Endothelial cell of hepatic sinusoid (primary cell): ENCODE measurements at regions not wholly inside any gene's neighbourhood (a gene's known extent, or its start where the extent isn't known, plus 50 kb on each side); places are given as distances from the start of the nearest gene placed in this dataset.

Experiments
- in situ Hi-C: cut with HindIII; loops from 2 replicates; pipeline ENCODE4 v1.10.0; 2017; ENCODE audit warnings: low sequenced_read_pairs

- in situ Hi-C loops: no loop called here
Measured at GRCh38 chr3:194246709-194247349, 104.3 kb downstream of the CPN2 start.

DNA sequence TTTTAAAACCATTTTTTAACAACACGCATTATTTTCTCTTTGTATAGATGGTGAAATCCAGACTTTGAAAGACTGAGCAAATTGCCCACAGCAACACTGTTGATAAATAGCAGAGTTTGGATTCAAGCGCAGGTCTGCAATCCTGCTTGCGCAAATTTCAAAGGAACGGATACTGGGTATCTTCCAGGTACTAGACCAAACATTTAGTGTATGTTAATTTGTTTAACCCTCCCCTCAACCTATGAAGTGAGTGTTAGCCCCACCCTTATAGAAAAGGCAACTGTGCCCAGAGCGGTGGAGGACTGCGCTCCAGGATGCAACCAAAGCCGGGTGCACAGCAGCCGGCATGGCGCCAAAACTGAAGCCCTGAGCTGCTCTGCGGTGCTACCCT is 103.8 kb downstream of the CPN2 start:
- in situ Hi-C loops: no loop called here

DNA sequence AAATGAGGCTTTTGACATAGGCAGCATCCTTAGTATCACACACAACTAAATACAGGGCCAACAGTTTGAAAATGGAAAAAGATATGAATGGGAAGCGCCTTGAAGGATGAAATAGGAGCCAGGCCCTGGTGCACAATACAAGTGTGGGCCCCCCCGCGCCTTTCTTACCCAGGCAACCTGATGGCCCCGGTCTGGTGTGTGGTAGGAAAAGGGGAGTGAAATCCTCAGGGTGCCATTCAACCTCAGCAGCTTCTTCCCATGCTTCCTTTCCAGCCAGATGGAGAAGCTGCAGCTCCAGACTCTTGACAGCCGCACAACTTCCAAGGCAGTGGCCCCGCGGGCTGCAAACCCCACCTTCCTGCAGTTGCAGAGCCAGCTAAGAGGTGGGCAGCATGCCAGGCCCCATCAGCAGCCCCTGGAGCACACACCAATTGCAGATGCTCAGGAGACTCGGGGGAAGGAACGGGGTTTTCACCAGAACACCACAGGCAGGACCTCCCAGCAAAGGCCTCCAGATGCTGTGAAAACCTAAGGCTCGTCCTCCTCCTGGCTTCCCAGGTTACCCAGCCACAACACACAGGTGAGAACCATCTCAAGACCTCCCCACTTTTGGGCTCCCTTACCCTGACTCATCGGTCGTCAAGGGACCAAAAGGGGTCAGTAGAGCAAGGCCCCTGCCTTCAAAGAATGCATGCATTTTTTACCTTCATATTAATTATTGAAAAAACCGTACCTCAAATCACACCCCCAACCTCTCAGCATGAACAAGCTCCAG is 101.6 kb downstream of the CPN2 start:
- in situ Hi-C loops: loop anchor here (5.0 kb wide), 1 partner anchor 37 kb away; no protein-coding TSS in a partner anchor

DNA sequence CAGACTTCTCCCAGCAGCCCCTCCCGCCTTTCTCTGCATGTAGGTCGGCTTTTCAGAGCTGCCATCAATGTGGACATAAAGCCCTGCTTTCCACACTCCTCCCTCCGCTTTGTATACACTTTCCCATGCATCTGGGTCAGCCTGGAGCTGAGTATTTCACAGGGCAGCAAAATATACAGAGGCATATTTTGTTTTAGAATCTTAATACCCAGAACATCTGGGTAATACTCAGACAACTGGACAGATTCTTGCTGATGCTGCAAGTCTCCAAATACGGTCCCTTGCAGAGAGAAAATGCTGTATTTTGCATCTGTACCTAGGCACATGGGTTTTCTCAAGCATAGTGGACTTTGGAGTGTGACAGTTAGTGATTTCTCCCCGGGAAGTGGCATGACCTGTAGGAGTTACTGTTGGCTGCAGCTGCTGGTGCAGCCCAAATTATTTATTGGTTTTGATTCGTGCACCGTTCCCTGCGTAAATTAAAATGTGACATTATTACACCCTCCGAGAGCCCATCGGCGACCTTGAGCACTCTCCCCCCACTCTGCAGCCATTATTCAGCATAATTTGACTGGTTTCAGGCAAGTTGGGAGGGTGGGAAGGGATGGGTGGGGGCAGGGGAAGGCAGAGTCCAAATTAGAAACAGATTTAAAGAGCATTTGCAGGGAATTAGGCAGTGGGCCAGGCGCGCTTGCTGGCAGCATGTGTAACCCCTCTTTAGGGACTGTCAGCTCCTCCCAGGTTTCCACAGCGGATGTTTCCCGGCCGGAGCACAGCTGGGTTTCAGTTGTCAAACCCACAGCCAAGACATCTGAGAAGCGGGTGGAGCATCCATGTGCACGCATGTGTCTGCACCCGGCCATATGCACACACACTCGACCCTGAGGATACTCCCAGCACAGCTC is 100.8 kb downstream of the CPN2 start:
- in situ Hi-C loops: loop anchor here (5.0 kb wide), 1 partner anchor 38 kb away; no protein-coding TSS in a partner anchor

- in situ Hi-C loops: loop anchor here (5.0 kb wide), 1 partner anchor 39 kb away; no protein-coding TSS in a partner anchor
Measured at GRCh38 chr3:194251007-194251406, 100.1 kb downstream of the CPN2 start.

DNA sequence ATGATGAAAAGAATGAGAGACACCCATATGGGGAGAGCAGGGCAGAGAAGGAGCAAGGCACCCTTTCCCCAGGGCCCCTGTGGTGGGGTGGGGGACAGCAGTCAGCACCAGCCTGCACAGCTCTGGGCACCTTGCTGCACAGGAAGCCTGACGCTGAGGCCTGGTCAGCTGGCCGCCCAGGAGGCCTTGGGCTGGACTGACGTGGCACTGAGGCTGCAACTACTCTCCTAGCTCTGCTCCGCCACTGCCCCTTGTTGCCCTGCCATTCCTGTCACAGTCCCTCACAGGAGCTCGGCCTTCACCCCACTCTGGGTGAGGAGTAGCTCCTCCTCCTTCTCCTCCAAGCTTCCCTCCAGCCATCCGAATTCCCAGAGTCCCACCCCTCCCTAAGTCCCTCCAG is 99.7 kb downstream of the CPN2 start:
- in situ Hi-C loops: loop anchor here (5.0 kb wide), 1 partner anchor 39 kb away; no protein-coding TSS in a partner anchor

GRCh38 chr3:194251891-194252560 is 99.1 kb downstream of the CPN2 start:
- in situ Hi-C loops: loop anchor here (5.0 kb wide), 1 partner anchor 40 kb away; no protein-coding TSS in a partner anchor

GRCh38 chr3:194253270-194253669 is 97.9 kb downstream of the CPN2 start:
- in situ Hi-C loops: loop anchor here (5.0 kb wide), 1 partner anchor 41 kb away; no protein-coding TSS in a partner anchor

GRCh38 chr3:194254040-194254439 is 97.1 kb downstream of the CPN2 start:
- in situ Hi-C loops: loop anchor here (5.0 kb wide), 1 partner anchor 42 kb away; no protein-coding TSS in a partner anchor

- in situ Hi-C loops: no loop called here
Measured at GRCh38 chr3:194255252-194256039, 95.7 kb downstream of the CPN2 start.

DNA sequence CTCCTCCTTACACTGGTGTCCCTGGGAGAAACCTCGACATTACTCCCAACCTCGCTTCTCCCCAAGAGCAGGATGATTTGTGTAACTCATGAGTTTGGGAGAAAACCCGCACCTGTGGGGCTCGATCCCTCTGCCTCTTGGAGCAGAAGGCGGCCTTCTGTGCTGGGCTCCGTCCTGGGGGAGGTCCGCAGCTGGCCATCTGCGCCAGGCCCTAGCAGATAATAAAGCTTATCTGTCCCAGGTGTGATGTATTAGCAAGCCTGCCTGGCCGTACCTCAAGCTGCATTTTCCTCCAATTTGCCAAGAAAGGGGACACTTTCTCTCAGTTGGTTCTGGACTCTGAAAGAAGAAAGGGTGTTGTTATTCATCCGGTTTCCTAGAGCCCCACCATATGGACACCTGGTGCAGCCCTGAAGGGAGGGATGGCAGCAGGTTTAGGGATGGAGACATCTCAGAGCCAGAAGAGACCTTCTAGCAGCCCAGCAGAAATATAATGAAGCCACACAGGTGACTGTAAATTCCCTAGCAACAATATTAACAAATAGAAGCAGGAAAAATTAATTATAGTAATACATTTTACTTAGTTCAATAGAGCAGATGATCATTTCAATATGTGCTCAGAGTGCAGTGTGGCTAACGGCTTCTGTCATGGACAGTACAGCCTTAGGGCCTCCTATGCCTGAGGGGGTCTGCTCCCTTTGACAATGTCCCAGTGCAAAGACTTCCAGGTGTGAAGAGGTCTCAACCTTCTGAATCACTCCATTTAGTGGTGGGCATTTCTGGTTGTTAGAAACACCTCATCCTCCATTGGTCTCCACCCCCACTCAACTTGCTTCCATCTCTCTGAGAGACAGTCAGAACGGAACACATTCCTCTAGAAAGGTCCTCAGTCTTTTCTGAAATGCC is 94.8 kb downstream of the CPN2 start:
- in situ Hi-C loops: no loop called here

GRCh38 chr3:194257151-194257621 is 93.9 kb downstream of the CPN2 start:
- in situ Hi-C loops: no loop called here

DNA sequence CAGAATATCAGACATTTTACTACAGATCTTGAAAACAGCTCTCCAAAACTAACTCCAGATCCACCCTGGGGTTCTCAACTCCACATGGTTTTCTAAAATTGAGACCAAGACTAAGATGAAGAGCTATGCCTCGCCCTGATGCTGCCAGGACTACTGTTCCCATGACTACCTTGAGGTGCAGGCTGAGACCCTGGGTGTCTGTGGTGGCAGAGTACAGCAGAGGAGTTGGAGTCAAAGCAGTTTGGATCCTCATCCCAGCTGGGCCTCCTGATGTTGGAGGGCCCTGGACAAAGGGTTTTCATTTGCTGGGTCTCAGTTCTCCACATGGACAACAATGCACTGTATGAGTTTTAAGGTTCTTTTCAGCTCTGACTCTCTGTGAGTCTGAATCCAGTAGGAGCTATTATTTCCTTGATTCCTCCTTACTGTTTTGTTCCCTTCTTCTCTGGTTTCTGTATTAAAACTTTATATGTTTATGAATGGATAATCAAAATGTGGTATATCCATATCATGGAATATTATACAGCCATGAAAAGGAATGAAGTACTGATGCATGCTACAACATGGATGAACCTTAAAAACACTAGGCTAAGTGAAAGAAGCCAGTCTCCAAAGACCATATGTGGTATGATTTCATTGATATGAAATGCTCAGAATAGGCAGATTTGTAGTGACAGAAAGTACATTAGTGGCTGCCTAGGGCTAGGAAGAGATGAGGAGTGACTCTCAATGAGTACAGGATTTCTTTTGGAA is 93.0 kb downstream of the CPN2 start:
- in situ Hi-C loops: no loop called here

DNA sequence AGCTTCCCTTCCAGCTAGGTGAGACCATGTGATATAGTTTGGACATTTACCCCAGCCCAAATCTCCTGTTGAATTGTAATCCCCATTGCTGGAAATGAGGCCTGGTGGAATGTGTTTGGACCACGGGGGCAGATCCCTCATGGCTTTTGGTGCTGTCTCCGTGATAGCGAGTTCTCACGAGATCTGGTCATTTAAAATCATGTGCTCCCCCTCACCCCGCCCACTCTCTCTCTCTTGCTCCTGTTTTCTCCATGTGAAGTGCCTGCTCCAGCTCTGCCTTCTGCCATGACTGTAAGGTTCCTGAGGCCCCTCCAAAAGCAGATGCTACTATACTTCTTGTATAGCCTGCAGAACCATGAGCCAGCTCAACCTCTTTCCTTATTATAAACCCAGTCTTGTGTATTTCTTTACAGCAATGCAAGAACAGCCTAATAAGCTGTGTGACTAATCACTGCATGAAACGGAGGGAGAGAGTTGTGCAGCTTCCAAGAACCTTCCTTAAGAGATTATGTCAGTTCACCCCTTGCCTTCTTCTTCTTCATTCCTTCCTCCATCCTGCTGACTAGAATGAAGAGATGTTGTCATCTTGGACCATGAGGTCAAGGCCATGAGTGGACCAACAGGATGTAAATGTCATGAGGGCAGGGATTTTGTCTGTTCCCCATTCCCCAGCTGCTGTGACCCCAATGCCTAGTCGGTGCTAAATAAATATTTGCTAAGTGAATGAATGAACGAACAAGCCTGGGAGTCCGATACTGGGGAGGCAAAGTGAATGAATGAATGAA is 91.0 kb downstream of the CPN2 start:
- in situ Hi-C loops: loop anchor here (10.0 kb wide), 1 partner anchor 195 kb away; no protein-coding TSS in a partner anchor

DNA sequence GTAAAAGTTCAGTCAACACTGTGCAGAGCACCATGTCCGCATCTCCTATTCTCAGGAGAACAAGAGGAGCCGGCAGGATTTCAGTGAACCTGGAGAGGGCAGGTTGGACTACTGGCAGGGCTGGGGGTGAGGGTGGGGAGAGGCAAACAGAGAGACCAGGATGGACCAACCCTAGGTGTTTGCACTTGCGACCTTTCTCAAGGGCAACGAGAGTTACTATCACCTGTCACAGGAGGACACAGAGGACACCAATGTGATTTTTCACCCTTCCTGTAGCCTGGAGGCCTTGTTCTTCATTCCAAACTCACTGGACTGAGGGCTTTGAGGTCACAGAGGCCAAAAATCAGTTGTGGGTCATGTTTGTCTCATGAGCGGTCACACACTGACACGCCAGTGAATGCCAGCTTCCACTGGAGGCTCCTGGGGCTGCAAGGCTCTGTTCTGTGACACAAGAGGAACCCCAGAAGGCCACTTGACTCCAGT is 89.5 kb downstream of the CPN2 start:
- in situ Hi-C loops: loop anchor here (10.0 kb wide), 1 partner anchor 197 kb away; no protein-coding TSS in a partner anchor

- in situ Hi-C loops: loop anchor here (10.0 kb wide), 1 partner anchor 198 kb away; no protein-coding TSS in a partner anchor
Measured at GRCh38 chr3:194262176-194262924, 88.8 kb downstream of the CPN2 start.
